ENCODE measurements at regions not wholly inside any gene's neighbourhood (a gene's known extent, or its start where the extent isn't known, plus 50 kb on each side); places are given as distances from the start of the nearest gene placed in this dataset.

GRCh38 chr18:10111944-10112343, 198.1 kb downstream of the VAPA start:
- H3K4me1 ChIP-seq (ENCODE audit: control insufficient read depth in 5 of 5, insufficient read depth in 5 of 5, low read length in 5 of 5), result peaks cover 0 to 48% (median 25%) of the 10 kb centered on the region in 5 donors
- no peak overlapping the region for H3K4me3 ChIP-seq (ENCODE audit: low read depth in 1 of 5, low read length in 5 of 5)
- H3K9me3 ChIP-seq (ENCODE audit: control insufficient read depth in 5 of 5, low read length in 5 of 5), result no peaks in the 10 kb centered on the region
- no peak overlapping the region for H3K27ac ChIP-seq (ENCODE audit: low read depth, low read length)
- no peak overlapping the region for H3K9ac ChIP-seq (ENCODE audit: low read length in 5 of 5)
- H3K36me3 ChIP-seq (ENCODE audit: control insufficient read depth in 5 of 5, insufficient read depth in 5 of 5, low read length in 5 of 5), result no peaks in the 10 kb centered on the region
- no peaks in the 10 kb centered on the region for H3K27me3 ChIP-seq (ENCODE audit: control insufficient read depth in 5 of 5, insufficient read depth in 4 of 5, low read length in 5 of 5)

GRCh38 chr18:10113121-10114022, 199.6 kb downstream of the VAPA start:
- no peaks in the 10 kb centered on the region for H3K9me3 ChIP-seq (ENCODE audit: control insufficient read depth in 5 of 5, low read length in 5 of 5)
- no peak overlapping the region for H3K9ac ChIP-seq (ENCODE audit: low read length in 5 of 5)
- no peaks in the 10 kb centered on the region for H3K27me3 ChIP-seq (ENCODE audit: control insufficient read depth in 5 of 5, insufficient read depth in 4 of 5, low read length in 5 of 5)
- no peaks in the 10 kb centered on the region for H3K36me3 ChIP-seq (ENCODE audit: control insufficient read depth in 5 of 5, insufficient read depth in 5 of 5, low read length in 5 of 5)
- no peak overlapping the region for H3K4me3 ChIP-seq (ENCODE audit: low read depth in 1 of 5, low read length in 5 of 5)
- peak overlapping the region; percentile 73 for H3K27ac ChIP-seq (ENCODE audit: low read depth, low read length)
- peaks cover 0 to 50% (median 25%) of the 10 kb centered on the region in 5 donors for H3K4me1 ChIP-seq (ENCODE audit: control insufficient read depth in 5 of 5, insufficient read depth in 5 of 5, low read length in 5 of 5)

DNA sequence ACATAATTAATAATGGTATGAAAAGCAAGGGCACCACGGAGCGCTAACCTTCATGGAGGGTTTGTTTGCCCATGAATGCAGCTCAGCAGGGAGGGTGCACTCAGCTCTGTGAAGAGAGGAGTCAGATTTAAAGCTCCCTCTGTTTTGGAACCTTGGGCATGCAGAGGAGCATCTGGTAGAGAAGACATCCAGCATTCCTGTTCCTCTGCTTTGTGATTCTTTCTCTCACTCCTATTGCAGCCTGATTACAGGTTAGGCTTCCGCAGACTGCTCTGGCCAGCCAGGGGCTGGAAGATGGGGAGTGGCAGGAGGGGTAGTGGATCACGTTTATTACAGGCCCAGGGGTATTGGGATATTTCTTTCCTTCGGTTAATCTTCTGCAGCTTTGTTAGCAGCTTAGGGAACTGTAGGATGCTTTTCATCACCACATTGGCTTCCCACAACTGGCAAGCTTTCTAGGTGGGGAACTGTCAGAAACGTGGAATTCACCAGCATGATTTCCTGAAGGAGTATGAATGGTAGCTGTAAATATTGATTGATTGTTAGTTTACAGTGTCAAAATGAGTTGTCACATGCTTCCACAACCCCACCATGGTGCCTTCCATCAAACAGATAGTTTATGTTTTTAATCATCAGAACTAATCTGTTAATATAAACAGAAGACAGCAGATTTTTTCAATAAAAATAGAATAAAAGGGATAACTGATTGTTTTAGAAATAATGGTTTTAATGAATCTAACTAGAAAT, 201.1 kb downstream of the VAPA start:
- Histone ChIP-seq H3K36me3 (ENCODE audit: control insufficient read depth in 5 of 5, insufficient read depth in 5 of 5, low read length in 5 of 5) (no peaks in the 10 kb centered on the region), H3K27me3 (ENCODE audit: control insufficient read depth in 5 of 5, insufficient read depth in 4 of 5, low read length in 5 of 5) (no peaks in the 10 kb centered on the region), H3K4me1 (ENCODE audit: control insufficient read depth in 5 of 5, insufficient read depth in 5 of 5, low read length in 5 of 5) (peaks cover 0 to 50% (median 25%) of the 10 kb centered on the region in 5 donors), H3K27ac (ENCODE audit: low read depth, low read length) (peak overlapping the region; percentile 73), H3K9ac (ENCODE audit: low read length in 5 of 5) (no peak overlapping the region), H3K9me3 (ENCODE audit: control insufficient read depth in 5 of 5, low read length in 5 of 5) (peaks cover 0 to 7% (median 0%) of the 10 kb centered on the region in 5 donors), H3K4me3 (ENCODE audit: low read depth in 1 of 5, low read length in 5 of 5) (no peak overlapping the region)

- Histone ChIP-seq H3K36me3 (ENCODE audit: control insufficient read depth in 5 of 5, insufficient read depth in 5 of 5, low read length in 5 of 5) (no peaks in the 10 kb centered on the region), H3K4me3 (ENCODE audit: low read depth in 1 of 5, low read length in 5 of 5) (no peak overlapping the region), H3K9ac (ENCODE audit: low read length in 5 of 5) (no peak overlapping the region), H3K9me3 (ENCODE audit: control insufficient read depth in 5 of 5, low read length in 5 of 5) (peaks cover 0 to 10% (median 0%) of the 10 kb centered on the region in 5 donors), H3K27me3 (ENCODE audit: control insufficient read depth in 5 of 5, insufficient read depth in 4 of 5, low read length in 5 of 5) (no peaks in the 10 kb centered on the region), H3K4me1 (ENCODE audit: control insufficient read depth in 5 of 5, insufficient read depth in 5 of 5, low read length in 5 of 5) (peaks cover under 1 to 52% (median 25%) of the 10 kb centered on the region in 5 donors), H3K27ac (ENCODE audit: low read depth, low read length) (peak overlapping the region; percentile 39)
Measured at GRCh38 chr18:10116574-10116973, 202.8 kb downstream of the VAPA start.

DNA sequence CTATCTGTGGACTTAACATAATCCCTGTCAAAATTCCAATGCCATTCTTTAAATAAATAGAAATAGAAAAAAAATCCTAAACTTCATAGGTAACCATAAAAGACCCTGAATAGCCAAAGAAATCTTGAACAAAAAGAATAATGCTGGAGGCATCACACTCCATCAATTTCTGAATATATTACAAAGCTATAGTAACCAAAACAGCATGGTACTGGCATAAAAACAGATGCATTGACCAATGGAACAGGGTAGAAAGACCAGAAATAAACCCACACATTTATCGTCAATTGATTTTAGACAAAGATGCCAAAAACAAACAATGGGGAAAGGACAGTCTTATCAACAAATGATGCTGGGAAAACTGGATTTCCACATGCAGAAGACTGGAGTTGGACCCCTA, 205.7 kb downstream of the VAPA start:
- H3K36me3 ChIP-seq (ENCODE audit: control insufficient read depth in 5 of 5, insufficient read depth in 5 of 5, low read length in 5 of 5), result no peaks in the 10 kb centered on the region
- H3K9me3 ChIP-seq (ENCODE audit: control insufficient read depth in 5 of 5, low read length in 5 of 5), result peaks cover 0 to 10% (median 0%) of the 10 kb centered on the region in 5 donors
- no peaks in the 10 kb centered on the region for H3K27me3 ChIP-seq (ENCODE audit: control insufficient read depth in 5 of 5, insufficient read depth in 4 of 5, low read length in 5 of 5)

DNA sequence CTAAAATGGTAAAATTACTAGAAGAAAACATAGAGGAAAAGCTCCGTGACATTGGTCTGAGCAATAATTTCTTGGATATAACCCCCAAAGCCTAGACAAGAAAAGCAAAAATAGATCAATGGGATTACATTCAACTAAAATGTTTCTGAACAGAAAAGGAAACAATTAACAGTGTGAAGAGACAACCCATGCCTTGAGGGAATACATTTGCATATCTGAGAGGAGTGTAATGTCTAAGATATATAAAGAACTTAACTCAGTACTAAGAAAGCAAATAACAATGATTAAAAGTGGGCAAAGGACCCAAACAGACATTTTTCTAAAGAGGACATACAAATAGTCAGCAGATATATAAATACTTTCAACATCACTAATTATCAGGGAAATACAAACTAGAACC, 206.2 kb downstream of the VAPA start:
- no peak overlapping the region for H3K27ac ChIP-seq (ENCODE audit: low read depth, low read length)
- H3K4me3 ChIP-seq (ENCODE audit: low read depth in 1 of 5, low read length in 5 of 5), result no peak overlapping the region
- H3K27me3 ChIP-seq (ENCODE audit: control insufficient read depth in 5 of 5, insufficient read depth in 4 of 5, low read length in 5 of 5), result no peaks in the 10 kb centered on the region
- H3K4me1 ChIP-seq (ENCODE audit: control insufficient read depth in 5 of 5, insufficient read depth in 5 of 5, low read length in 5 of 5), result peaks cover 3 to 45% (median 28%) of the 10 kb centered on the region in 5 donors
- peaks cover 0 to 10% (median 0%) of the 10 kb centered on the region in 5 donors for H3K9me3 ChIP-seq (ENCODE audit: control insufficient read depth in 5 of 5, low read length in 5 of 5)
- H3K9ac ChIP-seq (ENCODE audit: low read length in 5 of 5), result no peak overlapping the region
- no peaks in the 10 kb centered on the region for H3K36me3 ChIP-seq (ENCODE audit: control insufficient read depth in 5 of 5, insufficient read depth in 5 of 5, low read length in 5 of 5)

More for the DNA sequence above, 205.7 kb downstream of the VAPA start:
- H3K4me3 ChIP-seq (ENCODE audit: low read depth in 1 of 5, low read length in 5 of 5), result no peak overlapping the region
- H3K27ac ChIP-seq (ENCODE audit: low read depth, low read length), result no peak overlapping the region
- H3K4me1 ChIP-seq (ENCODE audit: control insufficient read depth in 5 of 5, insufficient read depth in 5 of 5, low read length in 5 of 5), result peaks cover 3 to 45% (median 26%) of the 10 kb centered on the region in 5 donors
- H3K9ac ChIP-seq (ENCODE audit: low read length in 5 of 5), result no peak overlapping the region

- no peaks in the 10 kb centered on the region for H3K36me3 ChIP-seq (ENCODE audit: control insufficient read depth in 5 of 5, insufficient read depth in 5 of 5, low read length in 5 of 5)
- no peak overlapping the region for H3K27ac ChIP-seq (ENCODE audit: low read depth, low read length)
- no peak overlapping the region for H3K9ac ChIP-seq (ENCODE audit: low read length in 5 of 5)
- H3K27me3 ChIP-seq (ENCODE audit: control insufficient read depth in 5 of 5, insufficient read depth in 4 of 5, low read length in 5 of 5), result no peaks in the 10 kb centered on the region
- H3K9me3 ChIP-seq (ENCODE audit: control insufficient read depth in 5 of 5, low read length in 5 of 5), result peaks cover 0 to 10% (median 0%) of the 10 kb centered on the region in 5 donors
- no peak overlapping the region for H3K4me3 ChIP-seq (ENCODE audit: low read depth in 1 of 5, low read length in 5 of 5)
- H3K4me1 ChIP-seq (ENCODE audit: control insufficient read depth in 5 of 5, insufficient read depth in 5 of 5, low read length in 5 of 5), result peaks cover 3 to 46% (median 30%) of the 10 kb centered on the region in 5 donors
Measured at GRCh38 chr18:10120622-10121021, 206.8 kb downstream of the VAPA start.

DNA sequence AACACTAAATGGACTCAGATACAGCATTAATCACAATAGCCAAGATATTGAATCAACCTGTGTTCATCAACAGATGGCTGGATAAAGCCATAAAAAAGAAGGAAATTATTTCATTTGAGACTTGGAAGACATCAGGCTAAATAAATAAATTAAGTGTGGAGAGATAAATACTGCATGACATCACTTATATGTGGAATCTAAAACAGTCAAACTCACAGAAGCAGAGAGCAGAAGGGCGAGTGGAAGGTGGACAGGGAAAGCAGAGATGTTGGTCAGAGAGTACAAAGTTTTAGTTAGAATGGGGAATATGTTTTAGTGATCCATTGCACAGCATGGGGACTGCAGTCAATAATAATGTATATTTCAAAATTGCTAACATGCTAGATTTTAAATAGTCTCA, 207.2 kb downstream of the VAPA start:
- no peak overlapping the region for H3K9ac ChIP-seq (ENCODE audit: low read length in 5 of 5)
- peaks cover 3 to 42% (median 27%) of the 10 kb centered on the region in 5 donors for H3K4me1 ChIP-seq (ENCODE audit: control insufficient read depth in 5 of 5, insufficient read depth in 5 of 5, low read length in 5 of 5)
- no peaks in the 10 kb centered on the region for H3K27me3 ChIP-seq (ENCODE audit: control insufficient read depth in 5 of 5, insufficient read depth in 4 of 5, low read length in 5 of 5)
- H3K4me3 ChIP-seq (ENCODE audit: low read depth in 1 of 5, low read length in 5 of 5), result no peak overlapping the region
- H3K9me3 ChIP-seq (ENCODE audit: control insufficient read depth in 5 of 5, low read length in 5 of 5), result peaks cover 0 to 10% (median 0%) of the 10 kb centered on the region in 5 donors
- H3K36me3 ChIP-seq (ENCODE audit: control insufficient read depth in 5 of 5, insufficient read depth in 5 of 5, low read length in 5 of 5), result no peaks in the 10 kb centered on the region
- H3K27ac ChIP-seq (ENCODE audit: low read depth, low read length), result no peak overlapping the region

DNA sequence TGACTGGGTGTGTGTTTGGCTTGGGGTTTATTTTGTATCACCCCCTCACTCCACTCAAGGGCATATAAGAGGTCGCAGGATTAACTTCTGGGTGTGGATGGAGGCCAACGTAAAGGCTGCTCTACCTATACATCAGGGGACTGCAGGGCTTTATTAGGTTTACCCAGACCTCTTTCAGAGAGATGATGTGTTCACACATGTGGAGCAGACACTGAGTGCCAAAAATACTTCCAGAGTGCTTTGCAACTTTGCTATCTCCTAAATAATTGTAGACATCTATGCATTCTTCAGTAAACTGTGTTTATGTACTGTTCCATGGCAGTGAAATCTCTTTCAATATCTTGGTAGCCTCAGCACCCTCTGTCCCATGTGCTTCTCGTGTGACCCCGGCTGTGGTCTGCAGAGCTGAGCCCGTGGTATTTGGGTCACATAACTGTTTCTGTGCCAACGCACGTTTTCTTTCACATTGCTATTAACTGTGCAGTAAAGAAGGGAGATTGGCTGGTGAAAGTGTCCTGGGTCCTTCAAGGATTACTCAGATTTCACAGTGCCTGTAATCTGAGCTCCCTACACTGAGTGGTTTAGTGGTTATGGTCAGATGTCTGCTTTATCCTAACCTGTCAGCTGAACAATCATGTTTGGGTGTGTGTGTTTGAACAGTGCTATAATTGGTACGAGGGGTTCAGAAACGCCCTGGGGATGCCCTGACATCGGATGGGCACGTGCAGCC, 208.1 kb downstream of the VAPA start:
- H3K4me3 ChIP-seq (ENCODE audit: low read depth in 1 of 5, low read length in 5 of 5), result no peak overlapping the region
- no peaks in the 10 kb centered on the region for H3K36me3 ChIP-seq (ENCODE audit: control insufficient read depth in 5 of 5, insufficient read depth in 5 of 5, low read length in 5 of 5)
- no peaks in the 10 kb centered on the region for H3K27me3 ChIP-seq (ENCODE audit: control insufficient read depth in 5 of 5, insufficient read depth in 4 of 5, low read length in 5 of 5)
- peak overlapping the region; percentile 4 for H3K27ac ChIP-seq (ENCODE audit: low read depth, low read length)
- peaks cover 3 to 33% (median 23%) of the 10 kb centered on the region in 5 donors for H3K4me1 ChIP-seq (ENCODE audit: control insufficient read depth in 5 of 5, insufficient read depth in 5 of 5, low read length in 5 of 5)
- peaks cover 0 to 10% (median 0%) of the 10 kb centered on the region in 5 donors for H3K9me3 ChIP-seq (ENCODE audit: control insufficient read depth in 5 of 5, low read length in 5 of 5)
- H3K9ac ChIP-seq (ENCODE audit: low read length in 5 of 5), result no peak overlapping the region

Measured in subcutaneous abdominal adipose tissue (tissue), 5 donors.